GM21526 (cell line): ENCODE measurements at regions not wholly inside any gene's neighbourhood (a gene's known extent, or its start where the extent isn't known, plus 50 kb on each side); places are given as distances from the start of the nearest gene placed in this dataset.

ENCODE experiments used
- ATAC-seq: cut with Tn5 transposase; IDR thresholded peaks from one replicate; pipeline ENCODE4 v1.9.1; 2021; ENCODE audit warnings: moderate library complexity; ENCODE audit not compliant: unreplicated experiment, low FRiP score

DNA sequence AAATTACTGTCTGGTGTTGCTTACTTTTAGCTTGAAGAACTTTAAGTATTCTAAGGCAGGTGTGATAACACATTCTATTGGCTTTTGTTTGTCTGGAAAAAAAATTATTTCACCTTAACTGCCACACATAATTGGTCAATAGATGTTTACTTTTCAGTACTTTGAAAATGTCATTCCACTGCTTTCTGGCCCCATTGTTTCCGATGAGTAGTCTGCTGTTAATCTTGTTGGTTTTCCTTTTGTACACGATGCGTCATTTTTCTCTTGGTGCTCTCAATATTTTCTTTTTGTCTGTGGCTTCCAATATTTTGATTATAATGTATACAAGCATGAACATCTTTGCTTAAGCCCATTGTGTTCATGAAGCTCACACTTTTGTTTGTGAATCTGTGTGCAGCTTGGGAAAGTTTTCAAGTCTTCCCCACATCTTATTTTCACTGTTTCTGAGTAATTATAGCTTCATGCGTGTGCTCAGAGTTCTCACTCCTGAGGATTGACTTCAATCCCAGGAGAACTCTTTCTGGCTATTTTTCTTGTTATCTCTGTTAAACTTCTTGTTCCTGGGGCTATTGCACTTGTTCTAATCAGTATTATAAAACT is 664.7 kb downstream of the IGSF11 start:
- no peak for ATAC-seq

DNA sequence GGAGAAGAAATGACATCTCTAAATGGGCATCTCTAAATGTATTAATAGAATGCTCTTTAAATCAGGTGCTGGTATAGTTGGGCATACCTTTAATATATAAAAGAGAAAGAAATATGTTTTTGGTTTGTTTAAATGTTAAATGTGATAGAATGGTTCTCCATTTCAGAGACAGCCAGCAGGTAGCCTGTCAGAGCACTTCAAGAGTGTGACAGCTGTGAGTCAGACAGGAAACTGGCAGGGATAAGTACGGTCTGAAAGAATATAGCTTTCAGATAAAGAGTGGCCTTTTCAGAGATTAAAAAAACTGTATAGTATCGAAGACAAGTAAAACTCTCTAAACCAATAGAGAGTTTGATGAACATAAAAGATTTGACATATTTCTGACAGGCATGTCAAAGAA is 654.1 kb downstream of the IGSF11 start:
- no peak for ATAC-seq

DNA sequence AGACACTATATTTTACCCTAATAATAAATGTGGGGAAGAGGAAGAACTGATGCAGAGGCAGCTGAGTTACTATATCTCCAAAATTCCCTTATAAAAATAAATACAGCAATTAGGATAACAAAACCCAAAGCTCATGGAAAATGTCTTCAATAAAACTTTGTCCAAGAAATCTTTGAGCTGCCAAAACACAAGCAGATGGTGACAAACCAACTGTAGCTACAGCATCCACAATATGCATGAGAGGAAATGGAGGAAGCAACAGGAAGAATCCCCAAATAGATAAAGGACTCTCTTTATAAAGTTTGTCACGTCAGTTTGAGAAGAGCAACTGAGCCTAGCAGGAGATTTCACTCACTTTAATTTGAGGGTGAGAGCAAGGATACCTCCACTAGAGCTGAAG is 638.2 kb downstream of the IGSF11 start:
- ATAC-seq, result no peak

DNA sequence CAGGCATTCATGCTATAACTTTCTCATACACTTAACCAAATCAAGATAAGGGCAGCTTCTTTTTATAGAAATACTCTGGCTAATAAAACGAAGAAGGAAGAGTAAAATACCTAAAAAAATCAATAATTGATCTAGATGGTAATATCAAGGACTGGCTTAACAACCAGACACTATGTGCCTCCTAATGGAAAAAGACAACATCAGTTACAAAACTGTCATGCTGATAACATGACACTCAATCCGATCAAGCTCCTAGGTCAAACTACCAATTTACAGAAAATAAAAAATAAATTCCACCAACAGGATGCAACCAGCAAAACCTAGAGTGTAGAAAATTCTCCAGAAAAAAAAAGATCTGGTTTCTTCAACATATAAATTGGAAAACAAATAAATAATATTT is 634.6 kb downstream of the IGSF11 start:
- no peak for ATAC-seq

DNA sequence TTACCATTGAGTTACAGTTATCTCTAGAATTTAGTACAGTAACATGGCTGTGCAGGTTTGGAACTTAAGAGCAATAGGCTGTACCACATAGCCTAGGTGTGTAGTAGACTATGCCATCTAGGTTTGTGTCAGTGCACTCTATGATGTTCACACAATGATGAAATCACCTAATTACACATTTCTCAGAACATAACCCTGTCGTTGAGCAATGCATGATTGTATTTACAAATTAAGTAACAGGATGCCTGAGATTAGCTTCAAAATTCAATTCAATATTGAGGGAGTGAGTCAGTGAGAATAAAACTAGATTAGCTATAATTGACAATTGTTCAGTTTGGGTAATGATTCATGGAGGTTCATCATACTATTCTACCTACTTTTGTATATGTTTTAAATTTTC is 633.8 kb downstream of the IGSF11 start:
- ATAC-seq, result no peak

DNA sequence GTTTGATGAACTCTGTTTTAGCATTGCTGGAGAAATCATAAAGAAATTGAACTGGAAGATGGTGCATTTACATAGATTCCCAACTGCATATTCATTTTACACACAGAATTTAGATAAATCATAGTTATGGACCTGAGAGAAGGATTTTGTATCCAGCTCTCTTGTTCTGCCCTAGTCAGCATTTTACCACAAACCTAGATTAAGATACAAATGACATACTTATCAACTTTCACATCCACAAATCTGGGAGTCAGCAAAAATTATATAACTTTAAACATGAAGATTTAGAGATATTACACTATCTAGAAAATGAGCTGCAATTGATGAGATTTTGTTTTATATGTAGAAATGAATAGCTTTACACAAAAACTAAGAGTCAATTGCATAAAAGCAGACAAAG is 632.8 kb downstream of the IGSF11 start:
- no peak for ATAC-seq

DNA sequence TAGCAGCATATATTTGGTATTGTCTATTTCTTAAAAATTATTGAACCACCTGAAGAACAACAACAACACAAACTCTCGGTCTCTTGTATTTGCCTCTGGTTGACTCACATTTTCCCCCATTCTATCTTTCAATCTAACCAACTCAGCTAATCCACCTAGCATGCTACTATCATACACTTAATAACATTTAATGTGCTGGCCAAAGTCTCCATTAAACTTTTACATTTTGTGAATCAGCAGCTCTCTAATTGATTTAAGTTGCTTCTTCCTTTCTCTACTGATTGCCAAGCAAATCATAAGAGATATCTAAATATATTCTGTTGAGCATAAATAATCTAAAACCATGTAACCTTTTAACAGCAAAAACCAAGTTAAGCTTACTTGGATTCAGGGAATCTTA is 631.7 kb downstream of the IGSF11 start:
- no peak for ATAC-seq

DNA sequence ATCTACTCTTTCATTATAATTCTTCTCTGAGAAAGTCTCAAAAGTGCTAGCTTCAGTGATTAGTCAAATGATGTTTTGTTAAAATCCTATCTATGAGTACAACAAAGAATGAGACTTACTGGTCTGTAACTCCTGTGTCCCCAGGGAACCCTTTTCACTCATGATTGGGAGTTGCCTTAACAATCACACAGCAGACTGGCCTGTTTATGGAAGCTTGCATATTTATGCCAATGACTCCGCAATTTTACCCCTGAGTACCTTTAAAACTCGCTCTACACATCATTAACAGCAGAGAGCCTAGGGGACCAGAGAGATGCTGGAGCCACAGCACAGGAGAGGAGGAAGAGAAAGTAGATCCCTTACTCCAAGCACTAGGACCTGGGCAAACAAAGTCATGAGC is 628.1 kb downstream of the IGSF11 start:
- ATAC-seq, result no peak

DNA sequence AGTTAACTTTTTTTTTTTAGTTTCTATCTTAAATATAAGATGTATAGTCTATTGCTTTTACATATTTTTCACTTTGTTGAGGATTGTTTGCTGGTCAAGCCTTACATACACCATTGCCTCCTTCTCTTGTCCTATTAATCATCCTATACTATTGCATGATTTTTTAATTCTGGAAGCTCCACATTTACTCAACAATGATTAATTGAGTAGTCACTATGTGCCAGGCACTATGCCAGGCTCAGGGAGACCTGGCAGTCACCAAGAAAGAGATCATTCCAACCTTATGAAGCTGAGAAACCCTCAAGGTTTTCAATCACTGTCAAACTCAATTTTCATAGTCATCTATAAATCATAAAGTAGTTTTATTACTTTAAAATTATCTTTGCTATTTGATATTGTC is 626.2 kb downstream of the IGSF11 start:
- no peak for ATAC-seq

DNA sequence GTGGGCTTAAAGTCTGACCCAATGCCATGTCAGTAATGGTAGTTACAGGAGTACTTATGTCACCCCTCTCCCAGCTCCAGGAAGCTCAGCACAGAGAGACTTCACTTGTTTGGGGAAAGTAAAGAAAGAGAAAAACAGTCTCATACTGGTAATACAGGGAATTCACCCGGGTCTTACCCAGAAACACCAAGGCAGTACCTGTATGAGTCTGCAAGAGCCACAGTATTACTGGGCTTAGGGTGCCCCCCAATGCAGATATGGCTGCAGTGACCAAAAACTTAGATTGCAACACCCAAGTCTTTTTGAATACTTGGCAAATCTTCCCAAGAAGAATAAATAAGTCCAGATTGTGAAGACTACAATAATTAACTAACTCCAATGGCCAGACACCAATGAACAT is 622.1 kb downstream of the IGSF11 start:
- no peak for ATAC-seq

DNA sequence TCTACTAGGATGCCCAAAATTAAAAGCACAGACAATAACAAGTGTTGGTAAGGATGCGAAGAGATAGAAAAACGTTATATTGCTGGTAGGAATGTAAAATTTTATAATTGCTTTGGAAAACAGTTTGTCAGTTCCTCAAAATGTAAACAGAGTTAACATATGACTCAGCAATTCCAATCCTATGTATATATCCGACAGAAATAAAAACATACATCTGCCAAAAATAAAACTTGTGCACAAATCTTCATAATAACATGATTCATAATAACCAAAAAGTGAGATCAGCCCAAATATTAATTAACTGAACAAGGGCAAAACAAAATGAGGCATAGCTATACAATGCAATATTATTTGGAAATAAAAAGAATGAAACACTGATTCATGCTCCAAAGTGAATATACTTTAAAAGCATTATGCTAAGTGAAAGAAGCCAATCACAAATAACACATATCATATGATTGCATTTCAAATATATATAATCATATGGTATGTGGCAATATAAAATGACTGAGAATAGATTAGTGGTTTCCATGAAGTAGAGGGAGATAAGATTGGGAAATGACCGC is 609.3 kb downstream of the IGSF11 start:
- ATAC-seq, result no peak

DNA sequence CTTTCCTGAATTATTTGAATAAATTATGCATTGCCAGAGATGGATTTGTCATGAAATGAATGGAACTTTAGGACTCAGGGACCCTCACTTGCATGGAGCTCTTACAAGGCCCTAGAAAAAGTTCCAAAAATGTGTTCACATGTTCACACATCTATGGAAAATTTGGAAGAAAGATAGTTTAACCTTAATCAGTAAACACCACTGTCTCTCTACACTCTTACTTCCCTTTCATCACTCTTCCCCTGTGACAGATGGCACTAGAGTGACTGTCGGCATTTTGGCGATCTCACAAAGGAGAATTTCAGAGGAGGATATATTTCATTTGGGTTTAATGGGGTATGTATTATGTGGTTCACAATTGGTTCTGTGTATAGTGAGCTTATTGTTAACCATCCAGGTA is 600.8 kb downstream of the IGSF11 start:
- ATAC-seq, result no peak

DNA sequence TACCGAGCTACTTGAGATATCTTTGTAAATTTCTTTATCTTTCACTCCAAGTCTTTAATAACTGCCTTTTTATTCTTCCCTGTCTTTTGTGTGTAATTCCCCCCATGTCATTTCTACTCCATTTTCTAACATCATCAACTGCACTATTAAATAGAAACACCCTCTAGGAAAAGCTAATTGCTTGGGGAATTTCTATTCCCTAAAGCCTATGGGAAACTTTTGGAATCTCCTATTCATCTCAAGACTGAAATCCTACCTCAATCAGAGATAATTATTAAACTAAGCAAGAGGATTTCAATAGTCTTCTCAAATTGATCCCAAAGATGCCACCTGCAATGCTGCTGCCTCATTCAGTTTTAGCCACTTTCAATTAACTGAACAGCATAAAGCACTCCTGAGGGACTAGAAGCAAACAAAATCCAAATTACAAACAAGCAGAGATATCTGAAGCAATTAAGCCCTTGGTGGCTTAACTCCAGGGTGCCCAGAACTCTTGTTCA is 598.7 kb downstream of the IGSF11 start:
- no peak for ATAC-seq

DNA sequence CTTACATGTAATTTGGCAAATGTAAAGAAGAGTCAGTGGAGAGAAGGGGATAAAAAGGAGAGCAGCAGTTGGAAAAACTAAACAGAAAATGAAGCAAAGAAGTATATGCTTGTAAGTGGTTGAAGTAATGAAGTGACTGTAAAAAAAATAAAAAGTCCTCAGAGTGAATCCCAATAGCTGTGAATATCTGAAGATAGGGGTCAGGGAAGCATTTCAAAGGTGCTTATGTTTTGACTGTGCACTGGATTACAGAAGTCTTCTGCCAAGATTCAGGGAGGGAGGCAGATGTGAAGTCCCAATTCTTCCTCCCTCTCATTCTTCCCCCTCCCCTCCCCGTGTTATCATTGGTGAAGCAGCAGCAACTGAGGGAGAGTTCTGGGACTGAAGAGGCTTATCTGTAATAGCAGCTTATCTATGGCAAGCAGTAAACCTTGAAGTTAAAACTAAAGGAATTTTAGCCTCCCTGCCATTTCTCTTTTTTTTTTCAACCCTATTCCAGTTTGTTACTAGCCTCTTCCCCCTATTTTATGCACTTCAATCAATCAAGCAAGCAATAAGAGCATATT is 597.9 kb downstream of the IGSF11 start:
- no peak for ATAC-seq

DNA sequence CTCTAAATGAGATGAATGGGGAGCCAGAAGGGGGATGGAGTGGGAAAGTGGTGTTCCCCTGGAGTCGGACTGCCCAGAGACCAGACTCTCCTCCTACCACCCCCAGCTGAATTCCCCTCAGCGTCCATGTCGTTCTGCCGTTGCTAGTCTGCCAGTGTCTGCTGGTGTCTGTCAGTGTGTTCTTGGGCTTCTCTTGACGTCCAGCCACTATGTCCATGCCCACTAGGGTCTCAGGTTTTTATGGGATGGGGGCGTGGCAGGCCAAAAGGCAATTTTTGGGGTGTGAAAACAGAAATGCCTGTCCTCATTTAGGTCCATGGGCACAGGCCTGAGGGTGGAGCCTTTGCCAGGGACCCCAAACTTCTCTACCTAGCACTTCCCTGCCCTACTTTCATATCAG is 589.6 kb downstream of the IGSF11 start:
- ATAC-seq, result no peak

DNA sequence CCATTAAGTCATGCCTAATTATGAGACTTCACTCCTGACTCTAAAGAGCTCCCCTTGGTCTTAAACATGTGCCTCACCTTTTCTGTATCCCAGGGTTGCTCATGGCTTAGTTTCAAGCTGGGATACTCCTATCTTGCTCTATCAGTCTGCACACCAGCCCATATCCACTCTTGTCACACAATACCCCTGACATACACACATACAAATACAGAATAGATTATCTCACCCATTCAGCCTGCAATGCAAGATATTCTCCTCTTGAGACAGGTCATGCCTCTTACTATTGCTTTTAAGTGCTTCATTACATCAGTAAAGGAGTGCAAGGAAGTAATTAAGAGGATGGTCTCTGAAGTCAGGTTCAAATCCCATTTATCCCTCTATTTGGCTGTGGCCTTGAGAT is 587.3 kb downstream of the IGSF11 start:
- no peak for ATAC-seq

DNA sequence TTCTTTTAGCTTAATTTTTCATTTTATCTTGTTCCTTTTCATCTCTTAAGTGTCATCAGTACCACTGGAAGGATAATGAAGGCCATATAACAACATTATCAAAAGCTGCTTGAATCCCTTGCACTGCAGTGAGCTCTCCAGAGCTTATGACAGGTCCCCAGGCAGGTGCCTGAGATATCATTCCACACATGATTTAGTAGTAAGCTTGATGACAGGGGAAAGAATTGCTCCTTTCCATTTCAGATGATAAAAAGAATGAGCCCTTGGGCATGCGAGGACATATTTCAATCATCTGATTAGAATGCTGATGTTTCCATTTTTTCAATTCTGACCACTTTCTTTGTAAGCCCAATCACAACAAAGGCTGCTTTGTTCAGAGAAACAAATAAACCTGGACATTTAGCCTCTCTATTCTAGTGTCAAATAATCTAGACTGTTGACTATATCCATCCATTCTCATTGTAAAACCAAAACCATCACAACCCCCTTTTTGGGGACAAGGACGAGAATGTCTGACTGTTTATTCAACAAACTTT is 567.8 kb downstream of the IGSF11 start:
- no peak for ATAC-seq

DNA sequence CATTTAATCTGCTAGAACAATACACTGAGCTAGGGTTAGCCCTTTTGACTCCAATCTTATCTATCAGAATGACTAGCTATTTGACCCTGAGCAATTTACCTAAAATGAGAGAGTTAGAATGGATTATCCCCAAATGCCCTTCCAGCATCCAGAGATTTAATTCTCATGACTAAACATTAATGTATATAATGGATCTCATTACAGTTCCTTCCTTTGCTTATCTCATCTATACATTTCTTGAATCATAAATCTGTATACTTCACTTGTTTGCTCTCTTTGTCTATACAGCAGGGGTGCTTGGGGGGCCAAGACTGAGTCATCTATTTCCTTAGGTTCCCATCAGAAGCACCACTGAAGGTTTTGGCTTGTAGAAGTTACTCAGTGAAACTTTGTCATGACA is 565.8 kb downstream of the IGSF11 start:
- ATAC-seq, result no peak

DNA sequence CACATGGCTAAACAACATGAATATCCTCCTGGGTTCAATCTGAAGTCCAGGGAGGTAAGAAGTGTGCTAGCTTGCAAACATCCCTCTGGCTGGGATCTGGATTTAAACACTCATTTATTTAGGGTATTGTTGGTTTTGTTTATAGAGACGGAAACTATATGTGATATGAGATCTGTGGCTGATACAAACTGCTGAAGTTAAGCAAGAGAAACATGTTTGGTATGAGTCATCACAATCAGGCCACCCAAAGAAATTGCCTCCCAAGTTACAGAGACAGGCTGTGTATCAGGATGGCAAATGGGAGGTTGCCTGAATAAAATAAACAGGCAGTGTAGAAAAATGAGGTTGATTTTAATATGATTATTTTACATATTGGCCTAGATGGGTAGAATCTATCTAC is 562.1 kb downstream of the IGSF11 start:
- no peak for ATAC-seq

DNA sequence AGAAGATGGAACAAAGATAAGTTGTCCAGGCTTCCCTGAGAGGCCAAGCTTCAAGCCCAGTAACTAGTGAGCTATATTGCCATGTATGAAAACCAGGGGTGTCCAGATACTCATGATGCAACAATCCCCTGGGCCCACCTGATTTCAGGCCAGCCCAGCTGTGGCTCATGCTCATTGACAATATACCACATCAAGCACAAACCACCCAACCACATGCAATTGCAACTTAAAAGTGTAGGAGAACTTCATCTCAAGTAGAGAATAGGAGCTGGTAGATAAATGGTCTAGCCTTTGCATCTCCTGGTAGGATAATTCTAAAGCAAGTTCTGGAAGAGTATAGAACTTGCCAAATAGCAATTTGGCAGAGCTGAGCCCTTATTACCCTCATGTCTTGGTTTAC is 561.3 kb downstream of the IGSF11 start:
- ATAC-seq, result no peak

DNA sequence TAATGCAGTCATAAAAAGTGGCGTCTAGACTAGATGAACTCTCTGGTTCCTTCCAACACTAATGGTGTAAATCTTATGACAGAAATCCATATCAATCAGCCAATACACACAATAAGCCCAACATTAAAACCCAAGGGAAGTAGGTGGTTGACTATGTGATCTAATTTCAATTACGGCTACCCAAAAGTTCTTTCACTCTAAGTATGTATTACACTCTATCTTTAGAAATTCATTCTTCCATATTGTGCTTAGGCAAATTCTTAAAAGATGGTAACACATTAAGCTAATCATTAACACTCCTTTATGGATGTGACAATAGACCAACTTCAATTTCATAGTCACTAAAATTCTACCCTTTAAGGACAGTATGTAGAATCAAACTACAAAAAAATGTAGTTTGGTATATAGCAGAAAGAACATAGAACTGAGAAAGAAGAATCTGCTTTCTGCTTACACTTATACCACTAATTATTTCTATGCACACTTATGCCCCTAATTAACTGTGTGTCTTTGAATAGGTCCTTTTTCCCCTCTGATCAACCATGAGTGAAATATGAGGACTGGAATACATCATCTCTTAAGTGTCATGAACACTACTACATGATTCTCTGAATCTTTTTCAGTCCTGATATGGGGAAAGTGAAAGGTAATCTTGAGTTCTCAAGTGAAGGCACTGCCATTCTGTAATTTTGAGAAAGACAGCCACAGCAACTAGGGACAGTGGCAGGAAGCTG is 557.6 kb downstream of the IGSF11 start:
- ATAC-seq, result no peak

DNA sequence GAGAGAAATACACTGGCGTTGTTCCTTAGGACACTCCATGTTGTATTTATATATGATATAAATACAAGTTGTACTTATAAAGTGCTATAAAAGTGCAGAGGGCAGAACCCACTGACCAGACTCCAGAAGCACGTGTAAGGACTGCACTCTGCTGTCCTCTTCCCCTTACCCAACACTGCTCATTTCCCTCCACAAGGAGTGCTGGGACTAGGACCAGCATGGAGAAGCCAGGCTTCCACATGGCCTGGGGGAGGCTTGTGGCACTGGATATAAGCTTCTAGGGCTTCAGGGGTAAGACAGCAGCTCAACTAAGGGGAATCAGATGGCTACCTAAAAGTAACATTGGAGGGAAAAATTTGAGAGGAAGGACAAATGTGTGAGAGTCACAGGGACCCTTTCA is 556.9 kb downstream of the IGSF11 start:
- ATAC-seq, result no peak
